ENCODE measurements at regions not wholly inside any gene's neighbourhood (a gene's known extent, or its start where the extent isn't known, plus 50 kb on each side); places are given as distances from the start of the nearest gene placed in this dataset.

GRCh38 chr11:109364851-109365250 is 57.1 kb upstream of the C11orf87 start:
- WGBS (ENCODE audit: insufficient coverage), result 20% methylated on average over 1 of the region's 4 CpGs
- Mint-ChIP-seq H3K4me1 (no peaks in the 10 kb centered on the region), H3K27me3 (no peaks in the 10 kb centered on the region), H3K4me3 (no peak overlapping the region), H3K9me3 (no peaks in the 10 kb centered on the region), H3K36me3 (no peaks in the 10 kb centered on the region), H3K27ac (no peak overlapping the region)
- no peaks in the 10 kb centered on the region for H3K36me3 ChIP-seq (ENCODE audit: control insufficient read depth in 2 of 2, extremely low read depth in 1 of 2, insufficient read depth in 1 of 2, low read length in 1 of 2)
- H3K27me3 ChIP-seq (replicated peaks in 1 of 2; ENCODE audit: control insufficient read depth in 2 of 2, extremely low read depth in 1 of 2, insufficient read depth in 2 of 2, low read length in 1 of 2), result no peaks in the 10 kb centered on the region
- H3K4me3 ChIP-seq (ENCODE audit: control insufficient read depth in 1 of 2, extremely low read depth in 1 of 2, low read length in 1 of 2), result no peak overlapping the region
- no peak overlapping the region for H3K27ac ChIP-seq (ENCODE audit: low read length)
- ChIA-PET POLR2A (no interaction called here), CTCF (no interaction called here)
- DNase-seq (no peak), ATAC-seq (replicated peaks in 1 of 4) (no peak)
- no peaks in the 10 kb centered on the region for H3K4me1 ChIP-seq (ENCODE audit: control insufficient read depth in 1 of 2, extremely low read depth in 1 of 2, insufficient read depth in 2 of 2, low read length in 2 of 2)
- no peaks in the 10 kb centered on the region for H3K9me3 ChIP-seq

- Histone ChIP-seq H3K27me3 (replicated peaks in 1 of 2; ENCODE audit: control insufficient read depth in 2 of 2, extremely low read depth in 1 of 2, insufficient read depth in 2 of 2, low read length in 1 of 2) (no peaks in the 10 kb centered on the region), H3K4me3 (ENCODE audit: control insufficient read depth in 1 of 2, extremely low read depth in 1 of 2, low read length in 1 of 2) (no peak overlapping the region), H3K27ac (ENCODE audit: low read length) (no peak overlapping the region), H3K4me1 (ENCODE audit: control insufficient read depth in 1 of 2, extremely low read depth in 1 of 2, insufficient read depth in 2 of 2, low read length in 2 of 2) (no peaks in the 10 kb centered on the region), H3K36me3 (ENCODE audit: control insufficient read depth in 2 of 2, extremely low read depth in 1 of 2, insufficient read depth in 1 of 2, low read length in 1 of 2) (no peaks in the 10 kb centered on the region), H3K9me3 (no peaks in the 10 kb centered on the region)
- H3K36me3 Mint-ChIP-seq, result no peaks in the 10 kb centered on the region
- CTCF ChIA-PET, result no interaction called here
- peaks cover 0 to 7% (median 0%) of the 10 kb centered on the region in 3 donors for H3K9me3 Mint-ChIP-seq
- H3K27ac Mint-ChIP-seq, result no peak overlapping the region
- ATAC-seq (replicated peaks in 1 of 4) (no peak), DNase-seq (no peak)
- no peak overlapping the region for H3K4me3 Mint-ChIP-seq
- no peaks in the 10 kb centered on the region for H3K4me1 Mint-ChIP-seq
- POLR2A ChIA-PET, result no interaction called here
- WGBS (ENCODE audit: insufficient coverage), result no CpG with 5 or more reads among the region's 2 CpGs
- H3K27me3 Mint-ChIP-seq, result no peaks in the 10 kb centered on the region
Measured at GRCh38 chr11:109371444-109372176, 50.4 kb upstream of the C11orf87 start.
